HFF-Myc (cell line): ENCODE measurements at regions not wholly inside any gene's neighbourhood (a gene's known extent, or its start where the extent isn't known, plus 50 kb on each side); places are given as distances from the start of the nearest gene placed in this dataset.
"Not testable (repeated sequence)": the region's sequence is repeated elsewhere in the genome, so short reads cannot be mapped to it uniquely, and the experiment has no call there.

Source experiments
- DNase-seq: peaks from one replicate; pipeline ENCODE4 v3.0.0-alpha.2; 2011; ENCODE audit warnings: low read depth; ENCODE audit errors: extremely low read depth
- H3K4me3 ChIP-seq: replicated peaks from 2 replicates; pipeline ENCODE4 v1.5.1; 2011; ENCODE audit warnings: low read depth, mild to moderate bottlenecking, control low read depth, low read length
- CTCF ChIP-seq: IDR thresholded peaks from 2 replicates; pipeline ENCODE4 v1.5.1; 2012; ENCODE audit warnings: mild to moderate bottlenecking, low read depth, low read length, control low read depth; ENCODE audit errors: missing control alignments

- no peak for DNase-seq
- H3K4me3 ChIP-seq, result no peak overlapping the region
- TF ChIP-seq CTCF, result no peak
Observed at GRCh38 chr16:22648941-22649340, 138.2 kb downstream of the NPIPB5 start.

DNA sequence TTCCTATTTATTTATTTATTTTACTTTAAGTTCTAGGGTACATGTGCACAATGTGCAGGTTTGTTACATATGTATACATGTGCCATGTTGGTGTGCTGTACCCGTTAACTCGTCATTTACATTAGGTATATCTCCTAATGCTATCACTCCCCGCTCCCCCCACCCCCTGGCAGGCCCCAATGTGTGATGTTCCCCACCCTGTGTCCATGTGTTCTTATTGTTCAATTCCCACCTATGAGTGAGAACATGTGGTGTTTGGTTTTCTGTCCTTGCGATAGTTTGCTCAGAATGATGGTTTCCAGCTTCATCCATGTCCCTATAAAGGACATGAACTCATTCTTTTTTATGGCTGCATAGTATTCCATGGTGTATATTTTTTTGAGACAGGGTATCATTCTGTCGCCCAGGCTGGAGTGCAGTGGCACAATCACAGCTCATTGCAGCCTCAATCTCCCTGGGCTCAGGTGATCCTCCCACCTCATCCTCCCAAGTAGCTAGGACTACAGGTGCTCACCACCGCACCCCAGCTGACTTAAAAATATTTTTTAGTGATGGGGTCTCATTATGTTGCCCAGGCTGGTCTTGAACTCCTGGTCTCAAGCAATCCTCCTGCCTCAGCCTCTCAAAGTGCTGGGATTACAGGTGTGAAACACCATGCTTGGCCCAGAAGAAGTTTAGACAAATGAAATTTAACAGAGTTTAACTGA lies 140.6 kb downstream of the NPIPB5 start:
- not testable (repeated sequence) for DNase-seq, H3K4me3 ChIP-seq

- no peak for TF ChIP-seq CTCF
- H3K4me3 ChIP-seq, result no peak overlapping the region
- no peak for DNase-seq
Observed at GRCh38 chr16:22652463-22652845, 141.8 kb downstream of the NPIPB5 start.

DNA sequence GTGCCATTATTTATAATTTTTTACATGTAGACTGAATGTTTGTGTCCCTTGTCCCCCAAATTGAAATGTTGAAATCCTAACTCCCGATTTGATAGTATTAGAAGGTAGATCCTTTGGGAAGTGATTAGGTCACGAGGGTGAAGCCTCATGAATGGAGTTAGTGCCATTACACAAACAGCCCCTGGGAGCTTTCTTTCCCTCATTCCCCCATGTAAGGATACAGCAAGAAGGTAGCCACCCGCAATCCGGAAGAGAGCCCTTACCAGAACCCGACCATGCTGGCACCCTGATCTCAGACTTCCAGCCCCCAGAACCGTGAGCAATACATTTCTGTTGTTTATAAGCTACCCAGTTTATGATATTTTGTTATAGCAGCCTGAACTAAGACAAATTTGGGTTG lies 143.2 kb downstream of the NPIPB5 start:
- TF ChIP-seq CTCF, result no peak
- H3K4me3 ChIP-seq, result no peak overlapping the region
- DNase-seq, result no peak

DNA sequence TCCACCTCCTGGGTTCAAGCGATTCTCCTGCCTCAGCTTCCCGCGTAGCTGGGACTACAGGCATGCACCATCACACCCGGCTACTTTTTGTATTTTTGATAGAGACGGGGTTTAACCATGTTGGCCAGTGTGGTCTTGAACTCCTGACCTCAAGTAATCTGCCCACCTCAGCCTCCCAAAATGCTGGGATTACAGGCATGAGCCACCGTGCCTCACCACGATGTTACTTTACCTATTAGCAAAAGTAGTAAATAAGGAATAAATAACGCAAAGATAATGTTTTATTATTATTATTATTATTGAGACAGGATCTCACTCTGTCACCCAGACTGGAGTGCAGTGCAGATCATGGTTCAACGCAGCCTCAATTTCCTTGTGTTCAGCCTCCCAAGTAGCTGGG lies 145.9 kb downstream of the NPIPB5 start:
- H3K4me3 ChIP-seq, DNase-seq: not testable (repeated sequence)

DNA sequence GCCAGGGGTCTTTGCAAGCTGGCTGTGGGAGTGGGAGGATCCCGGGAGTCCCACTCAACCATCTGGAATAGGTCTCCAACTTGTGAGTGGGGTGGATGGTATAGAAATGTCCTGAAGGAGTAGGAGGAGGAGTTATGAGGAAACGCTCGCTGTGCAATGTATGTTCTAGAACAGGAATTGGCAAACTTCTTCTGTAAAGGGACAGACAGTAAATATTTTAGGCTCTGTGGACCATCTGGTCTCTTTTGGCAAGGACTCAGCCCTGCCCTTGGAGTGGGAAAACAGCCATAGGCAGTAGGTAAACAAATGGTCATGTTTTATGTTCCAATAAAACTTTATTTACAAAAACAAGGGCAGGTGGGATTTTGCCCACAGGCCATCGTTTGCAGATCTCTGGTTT lies 149.2 kb downstream of the NPIPB5 start:
- no peak overlapping the region for H3K4me3 ChIP-seq
- no peak for TF ChIP-seq CTCF
- peak; percentile 44 for DNase-seq

GRCh38 chr16:22660441-22661160 lies 149.9 kb downstream of the NPIPB5 start:
- TF ChIP-seq CTCF, result no peak
- H3K4me3 ChIP-seq, result no peak overlapping the region
- DNase-seq, result no peak
